K562 (cell line): ENCODE measurements at regions not wholly inside any gene's neighbourhood (a gene's known extent, or its start where the extent isn't known, plus 50 kb on each side); places are given as distances from the start of the nearest gene placed in this dataset.

Experiments used
- ATAC-seq: fragments of 200-7000 bp; cut with Tn5 transposase; 3 replicates; pipeline ENCODE4 v1.9.1; 2020; ENCODE audit warnings: moderate library complexity
- BruUV-seq: library from RNA; stranded (reverse); fragments of 400-500 nt; replicated peaks from 2 replicates; lab custom pipeline; 2021; lab: Mats Ljungman, UMichigan
- CTCF ChIA-PET: fragments of 300-600 bp; formaldehyde crosslinking; extraction: SDS; loops from one replicate; lab custom pipeline; 2021; ENCODE audit warnings: low intra/inter-chr PET ratio; lab: Yijun Ruan, JAX
- POLR2A ChIA-PET: fragments of 300-600, 350-650 bp; sonication (Branson Sonifier 250); formaldehyde crosslinking; extraction: SDS; loops from one replicate; lab custom pipeline; 2021; ENCODE audit warnings: antibody characterized with exemption, inconsistent platforms; lab: Yijun Ruan, JAX
- DNase-seq, 4 experiments: peaks; one replicate each; pipeline versions ENCODE4 v3.0.0 to v3.0.0-alpha.2; 2011 to 2018; ENCODE audit warnings: low spot score in 3 of 4, mixed read lengths in 3 of 4; ENCODE audit errors: extremely low read depth in 1 of 4
- FAIRE-seq: peaks from 2 replicates; lab custom pipeline; 2011; peaks lifted over from hg19 to GRCh38; lab: Jason Lieb, UNC
- H2AFZ ChIP-seq: 2 replicates; pipeline ENCODE4 v1.6.0; 2011; ENCODE audit warnings: low read depth, low read length, control low read depth, inconsistent platforms
- H3K27ac ChIP-seq: fragments of 200-600 bp; 3 replicates; pipeline ENCODE4 v1.8.0; 2011; ENCODE audit warnings: low read depth, mild to moderate bottlenecking, control low read depth, inconsistent platforms, low read length, moderate library complexity, mixed read lengths; ENCODE audit errors: extremely low read depth
- H3K27me3 ChIP-seq, 2 experiments: fragments of 300-600 bp in 1 of 2; 2 replicates in 1 of 2; 3 replicates in 1 of 2; pipeline versions ENCODE4 v1.6.0 to v1.8.0; 2011; ENCODE audit warnings: inconsistent platforms in 2 of 2, low read length in 2 of 2, mild to moderate bottlenecking in 1 of 2, mixed read lengths in 1 of 2, moderate library complexity in 1 of 2; ENCODE audit not compliant: control insufficient read depth in 2 of 2, insufficient read depth in 2 of 2
- H3K36me3 ChIP-seq: fragments of 300-600 bp; 3 replicates; pipeline ENCODE4 v1.8.0; 2011; ENCODE audit warnings: mild to moderate bottlenecking, low read length, inconsistent platforms; ENCODE audit not compliant: control insufficient read depth, insufficient read depth
- H3K4me1 ChIP-seq, 2 experiments: fragments of 200-600 bp in 1 of 2; replicated peaks in 1 of 2; 2 replicates in 1 of 2; 3 replicates in 1 of 2; pipeline versions ENCODE4 v1.5.1 to v1.8.0; 2011; ENCODE audit warnings: inconsistent platforms in 2 of 2, low read length in 2 of 2, mild to moderate bottlenecking in 1 of 2, mixed read lengths in 1 of 2, moderate library complexity in 1 of 2; ENCODE audit not compliant: control insufficient read depth in 2 of 2, insufficient read depth in 2 of 2
- H3K4me2 ChIP-seq: 2 replicates; pipeline ENCODE4 v1.6.1; 2011; ENCODE audit warnings: low read length, control low read depth, inconsistent platforms, mixed read lengths; ENCODE audit not compliant: insufficient read depth
- H3K4me3 ChIP-seq: fragments of 200-600 bp; sonication (generic), shearing (Covaris generic); 2 replicates; pipeline ENCODE4 v1.5.1; 2016; ENCODE audit warnings: control low read depth, inconsistent platforms
- H3K79me2 ChIP-seq: fragments of 200-600 bp; 3 replicates; pipeline ENCODE4 v1.8.0; 2011; ENCODE audit warnings: low read length, inconsistent platforms; ENCODE audit not compliant: control insufficient read depth, insufficient read depth
- H3K9ac ChIP-seq, 2 experiments: 2 replicates each; pipeline versions ENCODE4 v1.6.0 to v1.6.1; 2011; ENCODE audit warnings: low read depth in 2 of 2, low read length in 2 of 2, control low read depth in 1 of 2, inconsistent platforms in 1 of 2, mild to moderate bottlenecking in 1 of 2, mixed read lengths in 1 of 2; ENCODE audit not compliant: insufficient read depth in 1 of 2
- H3K9me1 ChIP-seq: one replicate; pipeline ENCODE4 v1.6.0; 2011; ENCODE audit warnings: inconsistent platforms, mild to moderate bottlenecking, low read length, moderate library complexity; ENCODE audit not compliant: control insufficient read depth, insufficient read depth
- H3K9me3 ChIP-seq: replicated peaks from 2 replicates; pipeline ENCODE4 v1.5.1; 2011; ENCODE audit warnings: low read depth, low read length, inconsistent platforms; ENCODE audit not compliant: control insufficient read depth, insufficient read depth
- H4K20me1 ChIP-seq: replicated peaks from 2 replicates; pipeline ENCODE4 v1.6.1; 2011; ENCODE audit warnings: low read length, inconsistent platforms, mixed read lengths; ENCODE audit not compliant: control insufficient read depth, insufficient read depth
- E2F3 ChIP-seq: fragments of 250-450 bp; sonication (Bioruptor Pico); IDR thresholded peaks from 2 replicates; pipeline ENCODE4 v1.4.0; 2020; ENCODE audit warnings: mild to moderate bottlenecking
- NELFE ChIP-seq: IDR thresholded peaks from 2 replicates; pipeline ENCODE4 v1.6.1; 2011; ENCODE audit warnings: mild to moderate bottlenecking; ENCODE audit not compliant: insufficient read depth, insufficient read length
- NFYB ChIP-seq: IDR thresholded peaks from 2 replicates; pipeline ENCODE4 v1.6.1; 2011; ENCODE audit warnings: mild to moderate bottlenecking, moderate library complexity; ENCODE audit not compliant: insufficient read length; ENCODE audit errors: extremely low read depth
- POLR2AphosphoS2 ChIP-seq: IDR thresholded peaks from 2 replicates; pipeline ENCODE4 v1.6.1; 2012; ENCODE audit warnings: low read length, improper control_type of control experiment
- SETDB1 ChIP-seq: IDR thresholded peaks from one replicate; pipeline ENCODE4 v1.6.1; 2012; ENCODE audit warnings: low read length, control low read depth, inconsistent platforms
- SNAPC5 ChIP-seq: fragments of 250-450 bp; sonication (Bioruptor Pico); IDR thresholded peaks from 2 replicates; pipeline ENCODE4 v1.8.0; 2021; ENCODE audit warnings: moderate library complexity, mild to moderate bottlenecking, inconsistent platforms
- SPI1 ChIP-seq: IDR thresholded peaks from 2 replicates; pipeline ENCODE4 v1.6.1; 2011; ENCODE audit warnings: low read depth, low read length, control low read depth, borderline replicate concordance
- U2AF2 ChIP-seq: fragments of 200-400 bp; formaldehyde crosslinking; optimal IDR thresholded peaks from 2 replicates; pipeline ENCODE3; 2017; ENCODE audit warnings: low read depth, mild to moderate bottlenecking, low read length
- YBX1 ChIP-seq: fragments of 450-650 bp; IDR thresholded peaks from 2 replicates; pipeline ENCODE4 v1.7.1; 2016; ENCODE audit warnings: mild to moderate bottlenecking
- WGBS: fragments of 100-300 bp; shearing (Covaris generic); methylation state at CpG from one replicate; pipeline ENCODE4 v1.1.6; 2016; ENCODE audit warnings: low coverage, mixed read lengths; ENCODE audit not compliant: insufficient coverage; ENCODE audit errors: missing lambda C conversion rate; 5-methylcytosine and 5-hydroxymethylcytosine counted together
- in situ Hi-C: fragments of 300-500 bp; cut with MboI; formaldehyde crosslinking; loops from 4 replicates; pipeline ENCODE4 v1.15.0; 2018; ENCODE audit warnings: inconsistent platforms, mixed read lengths
- intact Hi-C: fragments of 100-400 bp; cut with micrococcal nuclease; formaldehyde crosslinking; loops from 2 replicates; pipeline ENCODE4 v1.14.2; 2022
- TF ChIP-seq, protein P1 (sequence below): fragments of 450-650 bp; IDR thresholded peaks from 2 replicates; pipeline ENCODE4 v1.6.1; 2017; ENCODE audit warnings: antibody characterized with exemption, mild to moderate bottlenecking
- TF ChIP-seq, protein P2 (sequence below): fragments of 150-350 bp; IDR thresholded peaks from 2 replicates; pipeline ENCODE4 v1.6.1; 2014; ENCODE audit warnings: low read depth, mild to moderate bottlenecking, low read length, borderline replicate concordance

GRCh38 chr14:105908481-105908911 is 382.1 kb downstream of the TMEM121 start (continued):
- TF ChIP-seq, protein P1, sequence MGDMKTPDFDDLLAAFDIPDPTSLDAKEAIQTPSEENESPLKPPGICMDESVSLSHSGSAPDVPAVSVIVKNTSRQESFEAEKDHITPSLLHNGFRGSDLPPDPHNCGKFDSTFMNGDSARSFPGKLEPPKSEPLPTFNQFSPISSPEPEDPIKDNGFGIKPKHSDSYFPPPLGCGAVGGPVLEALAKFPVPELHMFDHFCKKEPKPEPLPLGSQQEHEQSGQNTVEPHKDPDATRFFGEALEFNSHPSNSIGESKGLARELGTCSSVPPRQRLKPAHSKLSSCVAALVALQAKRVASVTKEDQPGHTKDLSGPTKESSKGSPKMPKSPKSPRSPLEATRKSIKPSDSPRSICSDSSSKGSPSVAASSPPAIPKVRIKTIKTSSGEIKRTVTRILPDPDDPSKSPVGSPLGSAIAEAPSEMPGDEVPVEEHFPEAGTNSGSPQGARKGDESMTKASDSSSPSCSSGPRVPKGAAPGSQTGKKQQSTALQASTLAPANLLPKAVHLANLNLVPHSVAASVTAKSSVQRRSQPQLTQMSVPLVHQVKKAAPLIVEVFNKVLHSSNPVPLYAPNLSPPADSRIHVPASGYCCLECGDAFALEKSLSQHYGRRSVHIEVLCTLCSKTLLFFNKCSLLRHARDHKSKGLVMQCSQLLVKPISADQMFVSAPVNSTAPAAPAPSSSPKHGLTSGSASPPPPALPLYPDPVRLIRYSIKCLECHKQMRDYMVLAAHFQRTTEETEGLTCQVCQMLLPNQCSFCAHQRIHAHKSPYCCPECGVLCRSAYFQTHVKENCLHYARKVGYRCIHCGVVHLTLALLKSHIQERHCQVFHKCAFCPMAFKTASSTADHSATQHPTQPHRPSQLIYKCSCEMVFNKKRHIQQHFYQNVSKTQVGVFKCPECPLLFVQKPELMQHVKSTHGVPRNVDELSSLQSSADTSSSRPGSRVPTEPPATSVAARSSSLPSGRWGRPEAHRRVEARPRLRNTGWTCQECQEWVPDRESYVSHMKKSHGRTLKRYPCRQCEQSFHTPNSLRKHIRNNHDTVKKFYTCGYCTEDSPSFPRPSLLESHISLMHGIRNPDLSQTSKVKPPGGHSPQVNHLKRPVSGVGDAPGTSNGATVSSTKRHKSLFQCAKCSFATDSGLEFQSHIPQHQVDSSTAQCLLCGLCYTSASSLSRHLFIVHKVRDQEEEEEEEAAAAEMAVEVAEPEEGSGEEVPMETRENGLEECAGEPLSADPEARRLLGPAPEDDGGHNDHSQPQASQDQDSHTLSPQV = no peak
- TF ChIP-seq NFYB (no peak), POLR2AphosphoS2 (no peak)

GRCh38 chr14:105909046-105909827 is 382.9 kb downstream of the TMEM121 start:
- H3K4me3 ChIP-seq = no peak overlapping the region
- H3K27me3 ChIP-seq = no peaks in the 10 kb centered on the region
- TF ChIP-seq U2AF2 (no peak), SETDB1 (no peak), SPI1 (no peak), E2F3 (CRISPR knock-in tag) (no peak), NELFE (no peak), SNAPC5 (no peak), YBX1 (no peak)
- TF ChIP-seq, protein P2, sequence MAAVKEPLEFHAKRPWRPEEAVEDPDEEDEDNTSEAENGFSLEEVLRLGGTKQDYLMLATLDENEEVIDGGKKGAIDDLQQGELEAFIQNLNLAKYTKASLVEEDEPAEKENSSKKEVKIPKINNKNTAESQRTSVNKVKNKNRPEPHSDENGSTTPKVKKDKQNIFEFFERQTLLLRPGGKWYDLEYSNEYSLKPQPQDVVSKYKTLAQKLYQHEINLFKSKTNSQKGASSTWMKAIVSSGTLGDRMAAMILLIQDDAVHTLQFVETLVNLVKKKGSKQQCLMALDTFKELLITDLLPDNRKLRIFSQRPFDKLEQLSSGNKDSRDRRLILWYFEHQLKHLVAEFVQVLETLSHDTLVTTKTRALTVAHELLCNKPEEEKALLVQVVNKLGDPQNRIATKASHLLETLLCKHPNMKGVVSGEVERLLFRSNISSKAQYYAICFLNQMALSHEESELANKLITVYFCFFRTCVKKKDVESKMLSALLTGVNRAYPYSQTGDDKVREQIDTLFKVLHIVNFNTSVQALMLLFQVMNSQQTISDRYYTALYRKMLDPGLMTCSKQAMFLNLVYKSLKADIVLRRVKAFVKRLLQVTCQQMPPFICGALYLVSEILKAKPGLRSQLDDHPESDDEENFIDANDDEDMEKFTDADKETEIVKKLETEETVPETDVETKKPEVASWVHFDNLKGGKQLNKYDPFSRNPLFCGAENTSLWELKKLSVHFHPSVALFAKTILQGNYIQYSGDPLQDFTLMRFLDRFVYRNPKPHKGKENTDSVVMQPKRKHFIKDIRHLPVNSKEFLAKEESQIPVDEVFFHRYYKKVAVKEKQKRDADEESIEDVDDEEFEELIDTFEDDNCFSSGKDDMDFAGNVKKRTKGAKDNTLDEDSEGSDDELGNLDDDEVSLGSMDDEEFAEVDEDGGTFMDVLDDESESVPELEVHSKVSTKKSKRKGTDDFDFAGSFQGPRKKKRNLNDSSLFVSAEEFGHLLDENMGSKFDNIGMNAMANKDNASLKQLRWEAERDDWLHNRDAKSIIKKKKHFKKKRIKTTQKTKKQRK = no peak

More at GRCh38 chr14:105909046-105909827, 382.9 kb downstream of the TMEM121 start:
- no CpG with 5 or more reads among the region's 14 CpGs for WGBS
- H3K27ac ChIP-seq = no peak overlapping the region
- no peak for DNase-seq
- H2AFZ ChIP-seq = no peak overlapping the region
- ChIA-PET POLR2A (no interaction called here), CTCF (no interaction called here)
- H4K20me1 ChIP-seq = no peaks in the 10 kb centered on the region
- H3K9ac ChIP-seq = no peak overlapping the region
- FAIRE-seq = no peak
- no peaks in the 10 kb centered on the region for H3K36me3 ChIP-seq
- no peak for ATAC-seq
- H3K9me1 ChIP-seq = no peaks in the 10 kb centered on the region
- no peaks in the 10 kb centered on the region for H3K9me3 ChIP-seq
- in situ Hi-C loops (no loop called here), intact Hi-C loops (no loop called here)
- no peaks in the 10 kb centered on the region for H3K79me2 ChIP-seq
- no peak overlapping the region for H3K4me2 ChIP-seq
- no peaks in the 10 kb centered on the region for H3K4me1 ChIP-seq
- BruUV-seq = no TSS peak
